ENCODE measurements at regions not wholly inside any gene's neighbourhood (a gene's known extent, or its start where the extent isn't known, plus 50 kb on each side); places are given as distances from the start of the nearest gene placed in this dataset.
A peak's percentile ranks its signal among the peaks of the same experiment; 100 is the strongest.

DNA sequence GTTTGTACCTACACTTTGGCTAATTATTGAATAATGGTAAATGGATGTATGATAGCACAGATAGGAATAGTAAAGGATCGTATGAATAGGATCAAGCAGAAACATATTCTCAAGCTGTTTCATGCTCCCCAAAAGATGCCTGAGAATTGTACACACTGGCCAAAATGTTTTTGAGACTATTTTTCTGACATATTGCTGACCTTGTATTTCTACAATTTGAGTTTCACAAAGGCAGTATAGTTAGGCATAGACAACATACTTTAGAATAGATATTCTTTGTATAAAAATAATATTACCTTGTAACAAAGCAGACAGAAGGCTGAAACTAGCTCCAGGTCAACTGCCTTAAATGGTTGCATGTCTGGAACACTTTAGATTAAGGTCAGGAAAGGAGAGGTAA, 598.4 kb downstream of the COL12A1 start:
- FAIRE-seq = no peak
- Histone ChIP-seq H3K27me3 (ENCODE audit: control insufficient read depth, insufficient read depth, low read length) (no peaks in the 10 kb centered on the region), H3K4me3 (ENCODE audit: low read length in 3 of 3) (no peak overlapping the region), H3K27ac (ENCODE audit: low read depth in 2 of 2, low read length in 2 of 2) (no peak overlapping the region), H3K9me3 (ENCODE audit: control insufficient read depth in 2 of 3, insufficient read depth in 1 of 3, low read length in 3 of 3) (no peaks in the 10 kb centered on the region), H3K4me1 (ENCODE audit: control insufficient read depth in 2 of 3, insufficient read depth in 2 of 3, low read depth in 1 of 3, low read length in 3 of 3) (no peaks in the 10 kb centered on the region), H3K36me3 (ENCODE audit: control insufficient read depth in 2 of 3, insufficient read depth in 3 of 3, low read length in 3 of 3) (no peaks in the 10 kb centered on the region), H3K9ac (ENCODE audit: low read length in 3 of 3) (no peak overlapping the region)
- TF ChIP-seq CTCF (IDR thresholded peaks at IDR 0.05; ENCODE audit: borderline replicate concordance, extremely low read depth, insufficient read depth) = no peak
- DNase-seq = no peak
- intact Hi-C loops (cut with DNase I) = no loop called here

DNA sequence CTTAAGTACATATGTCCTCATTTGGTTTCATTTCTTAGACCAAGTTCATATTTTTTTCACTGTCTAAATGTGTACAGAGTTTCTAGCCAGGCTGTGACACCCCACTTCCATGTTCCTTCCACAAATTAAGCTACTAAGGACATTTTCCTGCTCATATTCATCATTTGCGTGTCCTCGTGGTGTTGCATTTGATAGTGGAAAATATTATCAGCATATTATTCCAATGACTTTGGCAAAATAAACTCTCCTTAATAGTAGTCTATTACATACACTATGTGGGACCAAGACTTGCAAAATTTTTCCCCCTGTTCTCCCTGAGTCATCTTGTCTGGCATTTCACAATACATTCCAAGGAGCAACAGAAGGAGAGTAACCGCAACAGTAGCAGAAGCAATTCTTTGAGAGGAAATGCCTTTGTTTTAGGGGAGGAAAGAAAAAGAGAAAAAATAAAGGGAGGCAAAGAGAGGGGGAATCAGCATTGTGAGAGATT, 599.2 kb downstream of the COL12A1 start:
- no peak overlapping the region for H3K27ac ChIP-seq (ENCODE audit: low read depth in 2 of 2, low read length in 2 of 2)
- no peak for FAIRE-seq
- H3K9ac ChIP-seq (ENCODE audit: low read length in 3 of 3) = no peak overlapping the region
- H3K4me1 ChIP-seq (ENCODE audit: control insufficient read depth in 2 of 3, insufficient read depth in 2 of 3, low read depth in 1 of 3, low read length in 3 of 3) = no peaks in the 10 kb centered on the region
- H3K4me3 ChIP-seq (ENCODE audit: low read length in 3 of 3) = no peak overlapping the region
- DNase-seq = no peak
- no peaks in the 10 kb centered on the region for H3K27me3 ChIP-seq (ENCODE audit: control insufficient read depth, insufficient read depth, low read length)
- H3K9me3 ChIP-seq (ENCODE audit: control insufficient read depth in 2 of 3, insufficient read depth in 1 of 3, low read length in 3 of 3) = no peaks in the 10 kb centered on the region
- intact Hi-C loops (cut with DNase I) = no loop called here
- TF ChIP-seq CTCF (IDR thresholded peaks at IDR 0.05; ENCODE audit: borderline replicate concordance, extremely low read depth, insufficient read depth) = no peak
- H3K36me3 ChIP-seq (ENCODE audit: control insufficient read depth in 2 of 3, insufficient read depth in 3 of 3, low read length in 3 of 3) = no peaks in the 10 kb centered on the region

- Histone ChIP-seq H3K36me3 (ENCODE audit: control insufficient read depth in 2 of 3, insufficient read depth in 3 of 3, low read length in 3 of 3) (no peaks in the 10 kb centered on the region), H3K9me3 (ENCODE audit: control insufficient read depth in 2 of 3, insufficient read depth in 1 of 3, low read length in 3 of 3) (no peaks in the 10 kb centered on the region), H3K27ac (ENCODE audit: low read depth in 2 of 2, low read length in 2 of 2) (no peak overlapping the region), H3K4me3 (ENCODE audit: low read length in 3 of 3) (no peak overlapping the region), H3K9ac (ENCODE audit: low read length in 3 of 3) (no peak overlapping the region), H3K4me1 (ENCODE audit: control insufficient read depth in 2 of 3, insufficient read depth in 2 of 3, low read depth in 1 of 3, low read length in 3 of 3) (no peaks in the 10 kb centered on the region), H3K27me3 (ENCODE audit: control insufficient read depth, insufficient read depth, low read length) (no peaks in the 10 kb centered on the region)
- TF ChIP-seq CTCF (IDR thresholded peaks at IDR 0.05; ENCODE audit: borderline replicate concordance, extremely low read depth, insufficient read depth) = no peak
- intact Hi-C loops (cut with DNase I) = no loop called here
- DNase-seq (no peak), FAIRE-seq (peak; percentile 47)
Measured at GRCh38 chr6:74605922-74606581, 599.8 kb downstream of the COL12A1 start.

DNA sequence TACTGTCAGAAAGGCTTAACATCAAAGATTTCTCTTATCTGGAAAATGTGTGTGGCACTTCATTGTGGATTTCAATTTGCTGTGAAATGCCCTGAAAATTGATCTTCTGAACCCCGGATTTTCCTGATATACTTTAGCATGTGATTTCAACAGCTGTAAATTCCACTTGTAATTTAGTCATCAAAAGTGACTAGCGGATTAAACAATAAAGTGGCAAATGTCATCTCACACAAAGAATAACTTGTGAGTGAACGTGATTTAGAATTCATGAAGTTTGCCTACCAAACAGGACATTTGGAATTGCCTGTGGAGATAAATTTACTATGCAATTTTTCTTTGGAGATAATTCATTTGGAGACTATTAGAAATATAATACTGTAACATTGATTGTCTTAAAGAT, 601.6 kb downstream of the COL12A1 start:
- no peaks in the 10 kb centered on the region for H3K36me3 ChIP-seq (ENCODE audit: control insufficient read depth in 2 of 3, insufficient read depth in 3 of 3, low read length in 3 of 3)
- no peak overlapping the region for H3K4me3 ChIP-seq (ENCODE audit: low read length in 3 of 3)

More for the DNA sequence above, 601.6 kb downstream of the COL12A1 start:
- FAIRE-seq = no peak
- no peak for DNase-seq
- no peaks in the 10 kb centered on the region for H3K9me3 ChIP-seq (ENCODE audit: control insufficient read depth in 2 of 3, insufficient read depth in 1 of 3, low read length in 3 of 3)
- H3K4me1 ChIP-seq (ENCODE audit: control insufficient read depth in 2 of 3, insufficient read depth in 2 of 3, low read depth in 1 of 3, low read length in 3 of 3) = no peaks in the 10 kb centered on the region
- no peak overlapping the region for H3K9ac ChIP-seq (ENCODE audit: low read length in 3 of 3)
- H3K27me3 ChIP-seq (ENCODE audit: control insufficient read depth, insufficient read depth, low read length) = no peaks in the 10 kb centered on the region
- intact Hi-C loops (cut with DNase I) = no loop called here
- TF ChIP-seq CTCF (IDR thresholded peaks at IDR 0.05; ENCODE audit: borderline replicate concordance, extremely low read depth, insufficient read depth) = no peak
- no peak overlapping the region for H3K27ac ChIP-seq (ENCODE audit: low read depth in 2 of 2, low read length in 2 of 2)
